Ureter (tissue), 1 donor: ENCODE measurements at regions not wholly inside any gene's neighbourhood (a gene's known extent, or its start where the extent isn't known, plus 50 kb on each side); places are given as distances from the start of the nearest gene placed in this dataset.

Experiments used
- DNase-seq: peaks from one replicate; pipeline ENCODE4 v3.0.0-alpha.2; 2020; ENCODE audit warnings: low spot score
- donor health status: DM: yes; HTN: yes; CAD: no.

- no peak for DNase-seq
Measured at GRCh38 chr5:101932599-101932998, 363.5 kb downstream of the SLCO4C1 start.

GRCh38 chr5:101929628-101930027, 366.5 kb downstream of the SLCO4C1 start:
- DNase-seq, result no peak

- no peak for DNase-seq
Measured at GRCh38 chr5:101917166-101917565, 378.9 kb downstream of the SLCO4C1 start.

GRCh38 chr5:101915554-101915953, 380.5 kb downstream of the SLCO4C1 start:
- DNase-seq, result no peak

GRCh38 chr5:101904736-101905135, 391.3 kb downstream of the SLCO4C1 start:
- no peak for DNase-seq

- no peak for DNase-seq
Measured at GRCh38 chr5:101897914-101898313, 398.2 kb downstream of the SLCO4C1 start.

GRCh38 chr5:101894985-101895384, 401.1 kb downstream of the SLCO4C1 start:
- DNase-seq, result no peak

- no peak for DNase-seq
Measured at GRCh38 chr5:101878190-101878589, 417.9 kb downstream of the SLCO4C1 start.

- no peak for DNase-seq
Measured at GRCh38 chr5:101877451-101877850, 418.6 kb downstream of the SLCO4C1 start.

- no peak for DNase-seq
Measured at GRCh38 chr5:101866473-101866872, 429.6 kb downstream of the SLCO4C1 start.

GRCh38 chr5:101860563-101860962, 435.5 kb downstream of the SLCO4C1 start:
- DNase-seq, result no peak

- no peak for DNase-seq
Measured at GRCh38 chr5:101860145-101860544, 435.9 kb downstream of the SLCO4C1 start.

- no peak for DNase-seq
Measured at GRCh38 chr5:101846496-101846895, 449.6 kb downstream of the SLCO4C1 start.

- no peak for DNase-seq
Measured at GRCh38 chr5:101843055-101843454, 453.0 kb downstream of the SLCO4C1 start.

- DNase-seq, result no peak
Measured at GRCh38 chr5:101838435-101838834, 457.6 kb downstream of the SLCO4C1 start.

- no peak for DNase-seq
Measured at GRCh38 chr5:101829255-101829654, 466.8 kb downstream of the SLCO4C1 start.

- DNase-seq, result no peak
Measured at GRCh38 chr5:101811466-101811865, 484.6 kb downstream of the SLCO4C1 start.

- DNase-seq, result no peak
Measured at GRCh38 chr5:101806410-101806809, 489.7 kb downstream of the SLCO4C1 start.

- DNase-seq, result no peak
Measured at GRCh38 chr5:101796427-101796826, 499.7 kb downstream of the SLCO4C1 start.

- no peak for DNase-seq
Measured at GRCh38 chr5:101788797-101789196, 507.3 kb downstream of the SLCO4C1 start.

GRCh38 chr5:101785090-101785489, 511.0 kb downstream of the SLCO4C1 start:
- no peak for DNase-seq

GRCh38 chr5:101783241-101784013, 512.7 kb downstream of the SLCO4C1 start:
- no peak for DNase-seq

- DNase-seq, result no peak
Measured at GRCh38 chr5:101782352-101783103, 513.6 kb downstream of the SLCO4C1 start.
